ENCODE measurements at regions not wholly inside any gene's neighbourhood (a gene's known extent, or its start where the extent isn't known, plus 50 kb on each side); places are given as distances from the start of the nearest gene placed in this dataset.

DNA sequence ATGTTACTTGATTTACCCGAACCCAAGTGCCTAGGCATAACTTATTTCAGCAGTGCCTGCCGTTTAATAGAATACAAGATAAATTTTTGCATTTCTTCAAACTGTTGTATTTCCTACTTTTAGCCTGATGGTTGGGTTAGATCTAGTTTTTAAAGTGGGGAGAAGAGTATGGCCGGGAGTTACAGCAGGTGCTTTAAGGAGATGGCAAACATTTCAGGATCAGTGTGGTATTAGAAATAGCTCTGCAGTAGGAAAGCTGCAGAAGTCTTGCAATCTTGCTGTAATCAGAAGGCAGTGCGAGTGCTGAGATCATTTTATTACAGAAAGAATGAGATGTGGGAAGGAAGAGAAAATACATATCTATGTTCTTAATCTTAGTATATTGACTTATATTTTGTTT is 977.8 kb upstream of the TENM3 start:
- POLR2A ChIA-PET: no interaction called here
- SMC1A ChIA-PET (ENCODE audit: uncharacterized antibody, unreplicated experiment): no interaction called here
- H3K4me3 ChIP-seq: no peak overlapping the region
- intact Hi-C loops (cut with micrococcal nuclease; ENCODE audit: unreplicated experiment): no loop called here
- no peak overlapping the region for H3K9ac ChIP-seq (ENCODE audit: control insufficient read depth, insufficient read depth, low read length)
- DNase-seq (ENCODE audit: low read depth, low spot score): no peak
- H3K79me2 ChIP-seq (ENCODE audit: control insufficient read depth, insufficient read depth, low read length): no peaks in the 10 kb centered on the region
- H3K9me3 ChIP-seq (replicated peaks; ENCODE audit: control insufficient read depth, insufficient read depth, low read length): no peaks in the 10 kb centered on the region
- CTCF ChIA-PET: interaction anchor here (0.7 to 1.5 kb wide), 2 partner anchors 263 to 431 kb away, joined by 4 read pairs; no protein-coding TSS in a partner anchor
- RAD21 ChIA-PET (ENCODE audit: unreplicated experiment): no interaction called here
- H3K27me3 ChIP-seq (replicated peaks in 1 of 2; ENCODE audit: control insufficient read depth in 2 of 2, insufficient read depth in 2 of 2, low read length in 1 of 2): no peaks in the 10 kb centered on the region
- 25% methylated on average over 4 of the region's 4 CpGs for WGBS (ENCODE audit: insufficient coverage, insufficient replicate concordance, low lambda C conversion rate, missing lambda C conversion rate)
- no TSS peak for BruUV-seq (replicated peaks)
- no peak for ATAC-seq
- H3K27ac ChIP-seq (ENCODE audit: control insufficient read depth, insufficient read depth): no peak overlapping the region
- no peaks in the 10 kb centered on the region for H3K36me3 ChIP-seq (ENCODE audit: control insufficient read depth in 2 of 2, insufficient read depth in 2 of 2, low read length in 1 of 2)
- no peaks in the 10 kb centered on the region for H3K4me1 ChIP-seq (ENCODE audit: control insufficient read depth, insufficient read depth, low read length)
- H2AFZ ChIP-seq (ENCODE audit: control insufficient read depth, low read depth, low read length): no peak overlapping the region
- H4K20me1 ChIP-seq (ENCODE audit: control insufficient read depth, insufficient read depth): no peaks in the 10 kb centered on the region
- FAIRE-seq: no peak
- in situ Hi-C loops (cut with MboI): no loop called here
- no peak overlapping the region for H3K4me2 ChIP-seq (ENCODE audit: control insufficient read depth, insufficient read depth)
- TF ChIP-seq LARP7 (IDR thresholded peaks at IDR 0.05): no peak
- TF ChIP-seq GATAD2B (conservative IDR thresholded peaks at IDR 0.05; ENCODE audit: low read depth): no peak
- no peak for TF ChIP-seq BMI1 (IDR thresholded peaks at IDR 0.05; ENCODE audit: borderline replicate concordance)
- TF ChIP-seq ZZZ3 (IDR thresholded peaks at IDR 0.05; ENCODE audit: control insufficient read depth, insufficient read length, low read depth): no peak
- TF ChIP-seq IRF4 (IDR thresholded peaks at IDR 0.05; ENCODE audit: low read depth, low read length): no peak
- TF ChIP-seq, protein P1, sequence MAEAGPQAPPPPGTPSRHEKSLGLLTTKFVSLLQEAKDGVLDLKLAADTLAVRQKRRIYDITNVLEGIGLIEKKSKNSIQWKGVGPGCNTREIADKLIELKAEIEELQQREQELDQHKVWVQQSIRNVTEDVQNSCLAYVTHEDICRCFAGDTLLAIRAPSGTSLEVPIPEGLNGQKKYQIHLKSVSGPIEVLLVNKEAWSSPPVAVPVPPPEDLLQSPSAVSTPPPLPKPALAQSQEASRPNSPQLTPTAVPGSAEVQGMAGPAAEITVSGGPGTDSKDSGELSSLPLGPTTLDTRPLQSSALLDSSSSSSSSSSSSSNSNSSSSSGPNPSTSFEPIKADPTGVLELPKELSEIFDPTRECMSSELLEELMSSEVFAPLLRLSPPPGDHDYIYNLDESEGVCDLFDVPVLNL (IDR thresholded peaks at IDR 0.05; ENCODE audit: low read depth, low read length): no peak
- TF ChIP-seq, protein P2, sequence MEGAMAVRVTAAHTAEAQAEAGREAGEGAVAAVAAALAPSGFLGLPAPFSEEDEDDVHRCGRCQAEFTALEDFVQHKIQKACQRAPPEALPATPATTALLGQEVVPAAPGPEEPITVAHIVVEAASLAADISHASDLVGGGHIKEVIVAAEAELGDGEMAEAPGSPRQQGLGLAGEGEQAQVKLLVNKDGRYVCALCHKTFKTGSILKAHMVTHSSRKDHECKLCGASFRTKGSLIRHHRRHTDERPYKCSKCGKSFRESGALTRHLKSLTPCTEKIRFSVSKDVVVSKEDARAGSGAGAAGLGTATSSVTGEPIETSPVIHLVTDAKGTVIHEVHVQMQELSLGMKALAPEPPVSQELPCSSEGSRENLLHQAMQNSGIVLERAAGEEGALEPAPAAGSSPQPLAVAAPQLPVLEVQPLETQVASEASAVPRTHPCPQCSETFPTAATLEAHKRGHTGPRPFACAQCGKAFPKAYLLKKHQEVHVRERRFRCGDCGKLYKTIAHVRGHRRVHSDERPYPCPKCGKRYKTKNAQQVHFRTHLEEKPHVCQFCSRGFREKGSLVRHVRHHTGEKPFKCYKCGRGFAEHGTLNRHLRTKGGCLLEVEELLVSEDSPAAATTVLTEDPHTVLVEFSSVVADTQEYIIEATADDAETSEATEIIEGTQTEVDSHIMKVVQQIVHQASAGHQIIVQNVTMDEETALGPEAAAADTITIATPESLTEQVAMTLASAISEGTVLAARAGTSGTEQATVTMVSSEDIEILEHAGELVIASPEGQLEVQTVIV (IDR thresholded peaks at IDR 0.05; ENCODE audit: borderline replicate concordance, partially characterized antibody): no peak
- TF ChIP-seq, protein P3, sequence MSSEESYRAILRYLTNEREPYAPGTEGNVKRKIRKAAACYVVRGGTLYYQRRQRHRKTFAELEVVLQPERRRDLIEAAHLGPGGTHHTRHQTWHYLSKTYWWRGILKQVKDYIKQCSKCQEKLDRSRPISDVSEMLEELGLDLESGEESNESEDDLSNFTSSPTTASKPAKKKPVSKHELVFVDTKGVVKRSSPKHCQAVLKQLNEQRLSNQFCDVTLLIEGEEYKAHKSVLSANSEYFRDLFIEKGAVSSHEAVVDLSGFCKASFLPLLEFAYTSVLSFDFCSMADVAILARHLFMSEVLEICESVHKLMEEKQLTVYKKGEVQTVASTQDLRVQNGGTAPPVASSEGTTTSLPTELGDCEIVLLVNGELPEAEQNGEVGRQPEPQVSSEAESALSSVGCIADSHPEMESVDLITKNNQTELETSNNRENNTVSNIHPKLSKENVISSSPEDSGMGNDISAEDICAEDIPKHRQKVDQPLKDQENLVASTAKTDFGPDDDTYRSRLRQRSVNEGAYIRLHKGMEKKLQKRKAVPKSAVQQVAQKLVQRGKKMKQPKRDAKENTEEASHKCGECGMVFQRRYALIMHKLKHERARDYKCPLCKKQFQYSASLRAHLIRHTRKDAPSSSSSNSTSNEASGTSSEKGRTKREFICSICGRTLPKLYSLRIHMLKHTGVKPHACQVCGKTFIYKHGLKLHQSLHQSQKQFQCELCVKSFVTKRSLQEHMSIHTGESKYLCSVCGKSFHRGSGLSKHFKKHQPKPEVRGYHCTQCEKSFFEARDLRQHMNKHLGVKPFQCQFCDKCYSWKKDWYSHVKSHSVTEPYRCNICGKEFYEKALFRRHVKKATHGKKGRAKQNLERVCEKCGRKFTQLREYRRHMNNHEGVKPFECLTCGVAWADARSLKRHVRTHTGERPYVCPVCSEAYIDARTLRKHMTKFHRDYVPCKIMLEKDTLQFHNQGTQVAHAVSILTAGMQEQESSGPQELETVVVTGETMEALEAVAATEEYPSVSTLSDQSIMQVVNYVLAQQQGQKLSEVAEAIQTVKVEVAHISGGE (CRISPR knock-in tag; IDR thresholded peaks at IDR 0.05): no peak
- TF ChIP-seq, protein P4, sequence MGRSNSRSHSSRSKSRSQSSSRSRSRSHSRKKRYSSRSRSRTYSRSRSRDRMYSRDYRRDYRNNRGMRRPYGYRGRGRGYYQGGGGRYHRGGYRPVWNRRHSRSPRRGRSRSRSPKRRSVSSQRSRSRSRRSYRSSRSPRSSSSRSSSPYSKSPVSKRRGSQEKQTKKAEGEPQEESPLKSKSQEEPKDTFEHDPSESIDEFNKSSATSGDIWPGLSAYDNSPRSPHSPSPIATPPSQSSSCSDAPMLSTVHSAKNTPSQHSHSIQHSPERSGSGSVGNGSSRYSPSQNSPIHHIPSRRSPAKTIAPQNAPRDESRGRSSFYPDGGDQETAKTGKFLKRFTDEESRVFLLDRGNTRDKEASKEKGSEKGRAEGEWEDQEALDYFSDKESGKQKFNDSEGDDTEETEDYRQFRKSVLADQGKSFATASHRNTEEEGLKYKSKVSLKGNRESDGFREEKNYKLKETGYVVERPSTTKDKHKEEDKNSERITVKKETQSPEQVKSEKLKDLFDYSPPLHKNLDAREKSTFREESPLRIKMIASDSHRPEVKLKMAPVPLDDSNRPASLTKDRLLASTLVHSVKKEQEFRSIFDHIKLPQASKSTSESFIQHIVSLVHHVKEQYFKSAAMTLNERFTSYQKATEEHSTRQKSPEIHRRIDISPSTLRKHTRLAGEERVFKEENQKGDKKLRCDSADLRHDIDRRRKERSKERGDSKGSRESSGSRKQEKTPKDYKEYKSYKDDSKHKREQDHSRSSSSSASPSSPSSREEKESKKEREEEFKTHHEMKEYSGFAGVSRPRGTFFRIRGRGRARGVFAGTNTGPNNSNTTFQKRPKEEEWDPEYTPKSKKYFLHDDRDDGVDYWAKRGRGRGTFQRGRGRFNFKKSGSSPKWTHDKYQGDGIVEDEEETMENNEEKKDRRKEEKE (IDR thresholded peaks at IDR 0.05): no peak
- TF ChIP-seq, protein P5, sequence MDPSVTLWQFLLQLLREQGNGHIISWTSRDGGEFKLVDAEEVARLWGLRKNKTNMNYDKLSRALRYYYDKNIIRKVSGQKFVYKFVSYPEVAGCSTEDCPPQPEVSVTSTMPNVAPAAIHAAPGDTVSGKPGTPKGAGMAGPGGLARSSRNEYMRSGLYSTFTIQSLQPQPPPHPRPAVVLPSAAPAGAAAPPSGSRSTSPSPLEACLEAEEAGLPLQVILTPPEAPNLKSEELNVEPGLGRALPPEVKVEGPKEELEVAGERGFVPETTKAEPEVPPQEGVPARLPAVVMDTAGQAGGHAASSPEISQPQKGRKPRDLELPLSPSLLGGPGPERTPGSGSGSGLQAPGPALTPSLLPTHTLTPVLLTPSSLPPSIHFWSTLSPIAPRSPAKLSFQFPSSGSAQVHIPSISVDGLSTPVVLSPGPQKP (IDR thresholded peaks at IDR 0.05; ENCODE audit: low read depth, low read length): no peak
- TF ChIP-seq, protein P6, sequence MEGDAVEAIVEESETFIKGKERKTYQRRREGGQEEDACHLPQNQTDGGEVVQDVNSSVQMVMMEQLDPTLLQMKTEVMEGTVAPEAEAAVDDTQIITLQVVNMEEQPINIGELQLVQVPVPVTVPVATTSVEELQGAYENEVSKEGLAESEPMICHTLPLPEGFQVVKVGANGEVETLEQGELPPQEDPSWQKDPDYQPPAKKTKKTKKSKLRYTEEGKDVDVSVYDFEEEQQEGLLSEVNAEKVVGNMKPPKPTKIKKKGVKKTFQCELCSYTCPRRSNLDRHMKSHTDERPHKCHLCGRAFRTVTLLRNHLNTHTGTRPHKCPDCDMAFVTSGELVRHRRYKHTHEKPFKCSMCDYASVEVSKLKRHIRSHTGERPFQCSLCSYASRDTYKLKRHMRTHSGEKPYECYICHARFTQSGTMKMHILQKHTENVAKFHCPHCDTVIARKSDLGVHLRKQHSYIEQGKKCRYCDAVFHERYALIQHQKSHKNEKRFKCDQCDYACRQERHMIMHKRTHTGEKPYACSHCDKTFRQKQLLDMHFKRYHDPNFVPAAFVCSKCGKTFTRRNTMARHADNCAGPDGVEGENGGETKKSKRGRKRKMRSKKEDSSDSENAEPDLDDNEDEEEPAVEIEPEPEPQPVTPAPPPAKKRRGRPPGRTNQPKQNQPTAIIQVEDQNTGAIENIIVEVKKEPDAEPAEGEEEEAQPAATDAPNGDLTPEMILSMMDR (IDR thresholded peaks at IDR 0.05 in 2 of 3, conservative IDR thresholded peaks at IDR 0.05 in 1 of 3; ENCODE audit: control insufficient read depth in 2 of 3, extremely low read depth in 1 of 3, insufficient read depth in 1 of 3, low read depth in 3 of 3, low read length in 3 of 3): no peak

All from GM12878 (cell line).